Upper lobe of left lung (tissue), 6 donors: ENCODE measurements at regions not wholly inside any gene's neighbourhood (a gene's known extent, or its start where the extent isn't known, plus 50 kb on each side); places are given as distances from the start of the nearest gene placed in this dataset.
"Not testable (repeated sequence)": the region's sequence is repeated elsewhere in the genome, so short reads cannot be mapped to it uniquely, and the experiment has no call there.

ENCODE experiments used
- ATAC-seq, 2 donors: fragments of 200-7000 bp; cut with Tn5 transposase; one replicate each; pipeline ENCODE4 v1.9.1; 2022; ENCODE audit warnings: mild to moderate bottlenecking in 2 of 2, moderate library complexity in 2 of 2; ENCODE audit not compliant: low FRiP score in 2 of 2
- DNase-seq, 2 donors: peaks; one replicate each; pipeline ENCODE4 v3.0.0-alpha.2; 2019 to 2020
- H3K27ac ChIP-seq, 4 donors: fragments of 200-600 bp; sonication (generic); one replicate each; pipeline ENCODE4 v1.5.1; 2016 to 2019
- H3K27me3 ChIP-seq, 4 donors: fragments of 200-600 bp; sonication (generic); one replicate each; pipeline ENCODE4 v1.5.1; 2017 to 2019
- H3K36me3 ChIP-seq, 4 donors: fragments of 200-600 bp; sonication (generic); one replicate each; pipeline ENCODE4 v1.5.1; 2016 to 2019
- H3K4me1 ChIP-seq, 4 donors: fragments of 200-600 bp; sonication (generic); one replicate each; pipeline ENCODE4 v1.5.1; 2018 to 2019
- H3K4me3 ChIP-seq, 4 donors: fragments of 200-600 bp; sonication (generic); one replicate each; pipeline ENCODE4 v1.5.1; 2017 to 2019; ENCODE audit warnings: mild to moderate bottlenecking in 2 of 4, moderate library complexity in 1 of 4
- H3K9me3 ChIP-seq, 4 donors: fragments of 200-600 bp; sonication (generic); one replicate each; pipeline ENCODE4 v1.5.1; 2018 to 2019
- CTCF ChIP-seq, 6 experiments: fragments of 450-650 bp in 4 of 6; fragments of 200-600 bp in 2 of 6; sonication (generic) in 2 of 6; IDR thresholded peaks; one replicate each; pipeline ENCODE4 v1.5.1; 2016 to 2019; ENCODE audit warnings: antibody characterized with exemption in 6 of 6
- EP300 ChIP-seq, 4 donors: sonication (generic); formaldehyde crosslinking; IDR thresholded peaks; one replicate each; pipeline ENCODE4 v1.5.1; 2017; ENCODE audit warnings: antibody characterized with exemption in 4 of 4, control low read depth in 2 of 4
- POLR2A ChIP-seq, 4 donors: fragments of 450-650 bp; IDR thresholded peaks; one replicate each; pipeline ENCODE4 v1.5.1; 2016 to 2017; ENCODE audit warnings: antibody characterized with exemption in 4 of 4, mild to moderate bottlenecking in 2 of 4
- POLR2AphosphoS5 ChIP-seq, 2 donors: sonication (generic); formaldehyde crosslinking; IDR thresholded peaks; one replicate each; pipeline ENCODE4 v1.5.1; 2017; ENCODE audit warnings: antibody characterized with exemption in 2 of 2
- WGBS, 2 donors: methylation state at CpG; one replicate each; pipeline ENCODE4 v1.1.5; 2017 to 2018; 5-methylcytosine and 5-hydroxymethylcytosine counted together
- donor health status: DM: no; HTN: no; CAD: no; lungs with moderate emphysema.
- donor health status: DM: no; HTN: yes; CAD: no; lungs with severe emphysema.

DNA sequence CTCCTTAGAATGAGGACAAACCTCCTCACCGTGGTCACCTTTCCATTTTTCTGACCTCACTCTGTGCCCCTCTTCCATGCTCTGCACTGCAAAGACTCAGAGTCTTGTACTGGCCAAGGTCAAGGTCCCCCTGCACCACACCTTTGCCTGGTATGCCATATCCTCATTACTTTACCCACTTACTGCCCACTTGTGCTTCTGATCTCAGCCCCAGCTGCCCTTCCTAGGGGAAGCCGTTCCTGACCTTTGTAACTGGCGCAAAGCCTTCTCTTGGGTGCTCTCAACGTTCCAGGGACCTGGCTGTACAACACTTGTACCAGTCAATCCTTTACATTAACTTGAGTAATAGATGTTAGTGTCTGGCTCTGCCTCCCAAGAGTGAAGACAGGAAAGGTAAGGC lies 256.0 kb downstream of the SV2B start:
- Histone ChIP-seq H3K4me1 (no peaks in the 10 kb centered on the region), H3K27me3 (no peaks in the 10 kb centered on the region), H3K4me3 (no peak overlapping the region), H3K36me3 (no peaks in the 10 kb centered on the region), H3K9me3 (no peaks in the 10 kb centered on the region), H3K27ac (no peak overlapping the region)
- WGBS, 2 donors = 43 to 64% methylated on average over 4 of the region's 4 CpGs
- TF ChIP-seq EP300 (IDR thresholded peaks at IDR 0.05) (peak in 1 of 4 donors; percentile 57), CTCF (IDR thresholded peaks at IDR 0.05) (no peak)
- peak in 1 of 2 donors; percentile 54 for DNase-seq
- ATAC-seq = peak; percentile 39 to 73

GRCh38 chr15:91357011-91357410 lies 257.0 kb downstream of the SV2B start:
- no peak for DNase-seq
- Histone ChIP-seq H3K27me3 (no peaks in the 10 kb centered on the region), H3K9me3 (no peaks in the 10 kb centered on the region), H3K4me1 (no peaks in the 10 kb centered on the region), H3K4me3 (no peak overlapping the region), H3K36me3 (no peaks in the 10 kb centered on the region), H3K27ac (no peak overlapping the region)
- no peak for TF ChIP-seq EP300 (IDR thresholded peaks at IDR 0.05)
- no peak for TF ChIP-seq CTCF (IDR thresholded peaks at IDR 0.05)
- TF ChIP-seq POLR2AphosphoS5 (IDR thresholded peaks at IDR 0.05) = no peak
- no peak for TF ChIP-seq POLR2A (IDR thresholded peaks at IDR 0.05)
- 50 to 65% methylated on average over 3 of the region's 3 CpGs for WGBS, 2 donors
- no peak for ATAC-seq

DNA sequence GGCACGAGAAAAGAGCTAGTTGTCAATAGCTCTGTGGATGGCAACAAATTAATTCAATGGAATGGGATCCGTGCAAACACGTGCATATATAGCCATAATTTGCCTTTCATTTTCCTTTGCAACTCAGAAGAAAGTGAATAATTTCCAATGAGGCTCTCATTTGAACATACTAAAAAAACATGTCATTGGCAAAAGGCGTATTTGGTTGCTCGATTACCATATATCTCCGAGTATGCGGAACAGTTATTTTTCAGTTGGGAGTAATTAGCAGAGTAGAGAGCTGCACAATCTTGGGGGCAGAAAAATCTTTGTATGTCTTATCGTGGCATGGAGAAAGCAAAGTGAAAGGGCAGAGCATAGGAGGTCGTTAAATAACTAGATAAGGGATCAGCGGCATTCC lies 257.4 kb downstream of the SV2B start:
- no peaks in the 10 kb centered on the region for H3K9me3 ChIP-seq
- no peaks in the 10 kb centered on the region for H3K27me3 ChIP-seq
- no peak for ATAC-seq
- H3K36me3 ChIP-seq = no peaks in the 10 kb centered on the region
- no peak overlapping the region for H3K4me3 ChIP-seq
- 84 to 86% methylated on average over 10 of the region's 10 CpGs for WGBS, 2 donors
- no peak overlapping the region for H3K27ac ChIP-seq
- DNase-seq = no peak
- no peaks in the 10 kb centered on the region for H3K4me1 ChIP-seq
- TF ChIP-seq CTCF (IDR thresholded peaks at IDR 0.05) (no peak), POLR2AphosphoS5 (IDR thresholded peaks at IDR 0.05) (no peak), POLR2A (IDR thresholded peaks at IDR 0.05) (no peak), EP300 (IDR thresholded peaks at IDR 0.05) (no peak)

DNA sequence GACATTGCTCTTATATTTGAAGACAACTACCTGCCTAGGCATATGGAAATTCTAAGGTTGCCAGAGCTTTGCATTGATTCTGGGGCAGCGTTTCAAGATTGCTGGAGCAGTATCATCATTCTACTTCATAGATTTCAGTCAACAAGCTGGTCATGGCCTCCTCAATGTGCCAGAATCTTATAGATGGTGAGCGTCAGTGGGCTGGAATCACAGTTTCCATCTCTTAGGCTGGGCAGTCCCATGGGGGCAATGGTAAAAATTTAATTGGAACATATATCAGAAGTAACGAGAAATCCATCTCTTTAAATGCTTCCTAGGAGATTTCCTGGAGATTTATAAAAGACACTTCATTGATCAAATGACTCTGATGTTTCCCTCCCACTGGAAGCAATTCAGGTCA lies 258.3 kb downstream of the SV2B start:
- ATAC-seq = no peak

DNA sequence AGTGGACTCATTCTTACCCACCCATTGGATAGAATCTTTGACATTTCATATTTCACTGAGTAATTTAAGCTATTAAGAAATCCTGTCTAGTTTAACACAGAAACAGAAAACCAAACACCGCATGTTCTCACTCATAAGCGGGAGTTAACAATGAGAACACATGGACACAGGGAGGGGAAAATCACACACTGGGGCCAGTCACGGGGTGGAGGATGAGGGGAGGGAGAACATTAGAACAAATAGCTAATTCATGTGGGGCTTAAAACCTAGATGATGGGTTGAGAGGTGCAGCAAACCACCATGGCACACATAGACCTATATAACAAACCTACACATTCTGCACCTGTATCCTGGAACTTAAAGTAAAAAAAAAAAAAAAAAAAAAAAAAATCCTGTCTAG lies 261.6 kb downstream of the SV2B start:
- not testable (repeated sequence) for ATAC-seq, H3K9me3 ChIP-seq, H3K27ac ChIP-seq, H3K27me3 ChIP-seq, H3K36me3 ChIP-seq, DNase-seq, H3K4me1 ChIP-seq, H3K4me3 ChIP-seq
- WGBS, 2 donors = 87 to 93% methylated on average over 3 of the region's 3 CpGs

More for the DNA sequence above, 258.3 kb downstream of the SV2B start:
- no peaks in the 10 kb centered on the region for H3K4me1 ChIP-seq
- H3K4me3 ChIP-seq = no peak overlapping the region
- TF ChIP-seq CTCF (IDR thresholded peaks at IDR 0.05) = no peak
- no peak for TF ChIP-seq EP300 (IDR thresholded peaks at IDR 0.05)
- no peak for TF ChIP-seq POLR2A (IDR thresholded peaks at IDR 0.05)
- TF ChIP-seq POLR2AphosphoS5 (IDR thresholded peaks at IDR 0.05) = no peak
- H3K36me3 ChIP-seq = no peaks in the 10 kb centered on the region
- no peaks in the 10 kb centered on the region for H3K9me3 ChIP-seq
- H3K27ac ChIP-seq = no peak overlapping the region
- no peak for DNase-seq
- H3K27me3 ChIP-seq = no peaks in the 10 kb centered on the region
- 82 to 88% methylated on average over 3 of the region's 3 CpGs for WGBS, 2 donors
